Pancreas (tissue), 10 donors: ENCODE measurements at regions not wholly inside any gene's neighbourhood (a gene's known extent, or its start where the extent isn't known, plus 50 kb on each side); places are given as distances from the start of the nearest gene placed in this dataset.
A peak's percentile ranks its signal among the peaks of the same experiment; 100 is the strongest.

ENCODE experiments used
- ATAC-seq, 4 donors: fragments of 200-7000 bp; cut with Tn5 transposase; one replicate each; pipeline versions ENCODE4 v1.8.0 to v1.9.1; 2020; ENCODE audit warnings: mild to moderate bottlenecking in 4 of 4, moderate library complexity in 4 of 4
- DNase-seq, 6 donors: peaks; one replicate each; pipeline ENCODE4 v3.0.0-alpha.2; 2020
- FAIRE-seq: peaks from 2 replicates; lab custom pipeline; 2012; peaks lifted over from hg19 to GRCh38; lab: Jason Lieb, UNC
- H3K27ac ChIP-seq, 4 donors: fragments of 200-600 bp; sonication (generic); 1 replicate in 3 of 4; 2 replicates in 1 of 4; pipeline versions ENCODE4 v1.5.0 to v1.8.0; 2020
- H3K27me3 ChIP-seq, 4 donors: fragments of 200-600 bp; one replicate each; pipeline ENCODE4 v1.8.0; 2021
- H3K36me3 ChIP-seq, 3 donors: fragments of 200-600 bp; sonication (generic) in 1 of 3; one replicate each; pipeline versions ENCODE4 v1.5.0 to v1.8.0; 2020 to 2021
- H3K4me1 ChIP-seq, 3 donors: fragments of 200-600 bp; one replicate each; pipeline ENCODE4 v1.8.0; 2021
- H3K4me3 ChIP-seq, 4 donors: fragments of 200-600 bp; sonication (generic) in 2 of 4; one replicate each; pipeline versions ENCODE4 v1.5.0 to v1.8.0; 2020 to 2021
- H3K9me3 ChIP-seq, 4 donors: fragments of 200-600 bp; one replicate each; pipeline ENCODE4 v1.8.0; 2021
- WGBS, 2 donors: extraction: QIAGEN DNeasy Blood & Tissue Kit; methylation state at CpG; one replicate each; pipeline ENCODE4 v1.1.7; 2013; 5-methylcytosine and 5-hydroxymethylcytosine counted together
- intact Hi-C, 3 donors: fragments of 100-400 bp; cut with DNase I; formaldehyde crosslinking; loops; one replicate each; pipeline versions ENCODE4 v1.11.1 to v1.14.2; 2022
- TF ChIP-seq, protein P1 (sequence below), 4 donors: fragments of 200-600 bp; sonication (generic) in 3 of 4; IDR thresholded peaks; one replicate each; pipeline versions ENCODE4 v1.5.0 to v1.8.0; 2021; ENCODE audit warnings: antibody characterized with exemption in 4 of 4
- donor health status: healthy with polysubstance abuse.
- donor health status: DM: no; HTN: no; CAD: no; lungs with moderate emphysema.
- donor health status: DM: no; HTN: no; CAD: no.
- donor health status: control.
- donor health status: control.
- donor health status: Bipolar disorder and iron deficiency.
- donor health status: DM: yes; HTN: yes; CAD: no.
- donor health status: DM: no; HTN: no; CAD: no.
- donor health status: DM: no; HTN: no; CAD: no.
- donor health status: DM: yes; HTN: yes; CAD: no.

DNA sequence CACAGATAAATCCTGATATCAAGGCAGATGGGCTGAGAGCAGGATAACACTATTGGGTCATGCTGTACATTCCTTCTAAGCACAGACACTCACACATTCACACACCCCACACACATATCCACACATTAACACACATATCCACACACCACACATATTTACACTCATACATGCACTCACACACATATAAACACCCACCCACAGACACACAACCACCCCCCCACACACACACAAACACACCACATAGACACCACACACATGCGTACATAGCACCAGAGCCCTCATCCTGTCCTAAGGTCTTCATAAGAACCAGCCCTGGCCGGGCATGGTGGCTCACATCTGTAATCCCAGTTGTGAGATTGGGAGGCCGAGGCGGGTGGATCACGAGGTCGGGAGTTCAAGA, 322.3 kb upstream of the ADCY2 start:
- H3K36me3 ChIP-seq: no peaks in the 10 kb centered on the region
- H3K27me3 ChIP-seq: no peaks in the 10 kb centered on the region
- no peaks in the 10 kb centered on the region for H3K4me1 ChIP-seq
- intact Hi-C loops: no loop called here
- H3K27ac ChIP-seq: no peak overlapping the region
- TF ChIP-seq, protein P1, sequence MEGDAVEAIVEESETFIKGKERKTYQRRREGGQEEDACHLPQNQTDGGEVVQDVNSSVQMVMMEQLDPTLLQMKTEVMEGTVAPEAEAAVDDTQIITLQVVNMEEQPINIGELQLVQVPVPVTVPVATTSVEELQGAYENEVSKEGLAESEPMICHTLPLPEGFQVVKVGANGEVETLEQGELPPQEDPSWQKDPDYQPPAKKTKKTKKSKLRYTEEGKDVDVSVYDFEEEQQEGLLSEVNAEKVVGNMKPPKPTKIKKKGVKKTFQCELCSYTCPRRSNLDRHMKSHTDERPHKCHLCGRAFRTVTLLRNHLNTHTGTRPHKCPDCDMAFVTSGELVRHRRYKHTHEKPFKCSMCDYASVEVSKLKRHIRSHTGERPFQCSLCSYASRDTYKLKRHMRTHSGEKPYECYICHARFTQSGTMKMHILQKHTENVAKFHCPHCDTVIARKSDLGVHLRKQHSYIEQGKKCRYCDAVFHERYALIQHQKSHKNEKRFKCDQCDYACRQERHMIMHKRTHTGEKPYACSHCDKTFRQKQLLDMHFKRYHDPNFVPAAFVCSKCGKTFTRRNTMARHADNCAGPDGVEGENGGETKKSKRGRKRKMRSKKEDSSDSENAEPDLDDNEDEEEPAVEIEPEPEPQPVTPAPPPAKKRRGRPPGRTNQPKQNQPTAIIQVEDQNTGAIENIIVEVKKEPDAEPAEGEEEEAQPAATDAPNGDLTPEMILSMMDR (IDR thresholded peaks at IDR 0.05): no peak
- H3K9me3 ChIP-seq: no peaks in the 10 kb centered on the region
- DNase-seq: no peak
- no peak overlapping the region for H3K4me3 ChIP-seq
- 88 to 95% methylated on average over 6 of the region's 6 CpGs for WGBS, 2 donors
- FAIRE-seq: no peak
- no peak for ATAC-seq

DNA sequence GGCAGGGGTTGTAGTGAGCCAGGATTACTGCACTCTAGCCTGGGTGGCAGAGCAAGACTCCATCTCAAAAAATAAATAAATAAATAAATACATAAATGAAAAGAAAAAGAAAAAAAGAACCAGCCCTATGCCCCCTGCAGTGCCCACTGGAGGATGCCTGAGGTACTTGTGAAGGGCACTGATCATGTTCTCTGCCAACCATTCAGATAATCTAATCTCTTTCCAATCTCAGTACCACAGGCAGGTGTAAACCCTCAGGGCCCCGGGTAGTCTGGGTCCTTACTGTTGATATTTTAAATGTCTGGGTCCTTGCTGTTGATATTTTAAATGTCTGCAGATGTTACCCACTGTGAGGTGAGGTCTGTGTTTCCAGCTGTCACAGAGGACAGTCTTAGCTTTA, 321.8 kb upstream of the ADCY2 start:
- ATAC-seq (no peak), DNase-seq (no peak), FAIRE-seq (no peak)
- WGBS, 2 donors: 13 to 16% methylated on average over 1 of the region's 1 CpG
- H3K4me1 ChIP-seq: no peaks in the 10 kb centered on the region
- TF ChIP-seq, protein P1 (IDR thresholded peaks at IDR 0.05): no peak
- intact Hi-C loops: no loop called here
- no peaks in the 10 kb centered on the region for H3K36me3 ChIP-seq
- no peak overlapping the region for H3K27ac ChIP-seq
- no peaks in the 10 kb centered on the region for H3K9me3 ChIP-seq
- no peak overlapping the region for H3K4me3 ChIP-seq
- no peaks in the 10 kb centered on the region for H3K27me3 ChIP-seq

DNA sequence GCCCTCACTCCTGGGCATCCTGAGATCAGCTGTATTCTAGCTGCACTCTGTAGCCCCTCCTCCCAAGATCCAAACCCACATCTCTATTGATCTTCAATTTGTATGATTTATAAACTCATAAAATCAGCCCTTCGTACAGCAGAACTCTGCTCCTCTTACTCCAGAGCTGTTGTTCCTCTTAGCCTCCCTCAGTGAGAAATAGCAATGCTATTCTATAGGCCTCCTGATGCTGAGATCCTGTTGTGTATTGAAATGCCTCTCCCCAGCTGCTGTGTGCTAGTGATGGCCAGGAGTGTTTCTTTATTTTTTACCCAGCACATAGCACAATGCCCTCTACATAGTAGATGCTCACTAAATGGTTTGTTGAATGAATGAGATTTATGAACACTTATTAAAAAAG, 320.5 kb upstream of the ADCY2 start:
- H3K4me1 ChIP-seq: no peaks in the 10 kb centered on the region
- DNase-seq (no peak), FAIRE-seq (no peak), ATAC-seq (no peak)
- intact Hi-C loops: no loop called here
- WGBS, 2 donors: 80 to 83% methylated on average over 1 of the region's 1 CpG
- no peaks in the 10 kb centered on the region for H3K9me3 ChIP-seq
- no peak overlapping the region for H3K4me3 ChIP-seq
- no peak overlapping the region for H3K27ac ChIP-seq
- TF ChIP-seq, protein P1 (IDR thresholded peaks at IDR 0.05): no peak
- H3K27me3 ChIP-seq: no peaks in the 10 kb centered on the region
- H3K36me3 ChIP-seq: no peaks in the 10 kb centered on the region

DNA sequence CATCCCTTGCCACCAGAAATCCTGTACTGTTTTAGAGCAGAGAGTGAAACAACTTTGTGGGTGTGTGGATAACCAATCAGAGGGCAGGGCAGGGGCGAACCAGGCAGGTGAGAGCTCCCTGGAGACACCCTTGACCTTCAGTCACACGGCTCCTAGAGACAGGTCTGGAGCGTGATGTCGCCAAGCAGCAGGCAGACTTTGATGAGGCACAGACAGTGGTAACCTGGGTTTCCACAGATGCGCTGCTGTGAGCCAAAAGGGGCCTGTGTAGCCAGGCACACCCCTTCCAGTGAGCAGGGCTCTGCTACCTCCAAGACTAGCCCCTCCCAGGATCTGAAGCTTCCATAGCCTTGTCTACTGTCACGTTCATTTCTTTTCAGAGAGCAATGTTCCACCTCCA, 317.8 kb upstream of the ADCY2 start:
- Histone ChIP-seq H3K4me3 (no peak overlapping the region), H3K36me3 (no peaks in the 10 kb centered on the region), H3K9me3 (no peaks in the 10 kb centered on the region), H3K4me1 (no peaks in the 10 kb centered on the region), H3K27me3 (no peaks in the 10 kb centered on the region), H3K27ac (no peak overlapping the region)
- TF ChIP-seq, protein P1 (IDR thresholded peaks at IDR 0.05): no peak
- DNase-seq (peak in 2 of 6 donors; percentile 9 to 20), FAIRE-seq (no peak), ATAC-seq (peak in 3 of 4 donors; percentile 39 to 80 (median 79))
- 65 to 72% methylated on average over 4 to 6 of the region's 6 CpGs for WGBS, 2 donors
- intact Hi-C loops: no loop called here

DNA sequence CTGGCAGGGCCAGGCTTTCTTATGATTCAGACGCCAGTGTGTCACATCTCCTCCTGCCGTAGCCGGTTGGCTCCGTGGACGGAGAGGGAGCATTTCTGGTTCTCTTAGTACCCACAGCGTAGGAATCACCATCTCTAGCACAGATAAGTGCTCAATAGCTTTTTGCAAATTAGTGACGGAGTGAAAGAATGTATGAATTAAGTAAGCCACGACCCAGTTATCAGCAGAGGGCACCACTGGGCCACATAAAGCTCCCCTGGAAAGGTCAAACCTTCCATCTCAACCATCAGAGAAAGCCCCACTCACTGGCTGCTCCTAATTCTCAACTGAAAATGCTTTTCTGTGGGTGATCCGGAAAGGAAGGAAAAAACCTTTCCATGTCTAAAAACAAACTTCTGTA, 317.0 kb upstream of the ADCY2 start:
- DNase-seq (no peak), FAIRE-seq (no peak), ATAC-seq (peak in 3 of 4 donors; percentile 51 to 68 (median 60))
- no peaks in the 10 kb centered on the region for H3K36me3 ChIP-seq
- no peaks in the 10 kb centered on the region for H3K27me3 ChIP-seq
- no peak overlapping the region for H3K27ac ChIP-seq
- H3K4me1 ChIP-seq: no peaks in the 10 kb centered on the region
- intact Hi-C loops: no loop called here
- TF ChIP-seq, protein P1 (IDR thresholded peaks at IDR 0.05): no peak
- no peaks in the 10 kb centered on the region for H3K9me3 ChIP-seq
- no peak overlapping the region for H3K4me3 ChIP-seq
- WGBS, 2 donors: 54 to 56% methylated on average over 9 of the region's 9 CpGs
